ENCODE measurements at regions not wholly inside any gene's neighbourhood (a gene's known extent, or its start where the extent isn't known, plus 50 kb on each side); places are given as distances from the start of the nearest gene placed in this dataset.
"Not testable (repeated sequence)": the region's sequence is repeated elsewhere in the genome, so short reads cannot be mapped to it uniquely, and the experiment has no call there.

DNA sequence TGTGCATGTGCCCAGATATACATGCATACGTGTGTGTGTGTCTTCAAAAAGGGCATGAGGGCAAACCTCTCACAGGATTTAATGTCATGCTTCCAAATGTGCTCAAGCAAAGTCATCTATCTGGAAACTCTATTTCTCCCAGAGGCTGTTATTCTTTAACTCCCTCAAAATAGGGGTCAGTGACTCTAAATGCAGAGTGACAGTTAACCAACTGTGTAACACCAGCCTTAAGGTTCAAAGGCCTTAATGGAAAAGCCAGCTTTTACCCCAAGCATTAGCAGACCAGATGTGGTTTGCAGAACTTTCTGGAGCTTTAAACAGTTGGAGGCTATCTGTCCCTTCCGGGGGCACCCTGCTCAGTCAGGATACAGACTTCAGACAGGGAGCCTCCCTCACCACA, 70.4 kb upstream of the SLC7A14 start:
- TF ChIP-seq, protein P1, sequence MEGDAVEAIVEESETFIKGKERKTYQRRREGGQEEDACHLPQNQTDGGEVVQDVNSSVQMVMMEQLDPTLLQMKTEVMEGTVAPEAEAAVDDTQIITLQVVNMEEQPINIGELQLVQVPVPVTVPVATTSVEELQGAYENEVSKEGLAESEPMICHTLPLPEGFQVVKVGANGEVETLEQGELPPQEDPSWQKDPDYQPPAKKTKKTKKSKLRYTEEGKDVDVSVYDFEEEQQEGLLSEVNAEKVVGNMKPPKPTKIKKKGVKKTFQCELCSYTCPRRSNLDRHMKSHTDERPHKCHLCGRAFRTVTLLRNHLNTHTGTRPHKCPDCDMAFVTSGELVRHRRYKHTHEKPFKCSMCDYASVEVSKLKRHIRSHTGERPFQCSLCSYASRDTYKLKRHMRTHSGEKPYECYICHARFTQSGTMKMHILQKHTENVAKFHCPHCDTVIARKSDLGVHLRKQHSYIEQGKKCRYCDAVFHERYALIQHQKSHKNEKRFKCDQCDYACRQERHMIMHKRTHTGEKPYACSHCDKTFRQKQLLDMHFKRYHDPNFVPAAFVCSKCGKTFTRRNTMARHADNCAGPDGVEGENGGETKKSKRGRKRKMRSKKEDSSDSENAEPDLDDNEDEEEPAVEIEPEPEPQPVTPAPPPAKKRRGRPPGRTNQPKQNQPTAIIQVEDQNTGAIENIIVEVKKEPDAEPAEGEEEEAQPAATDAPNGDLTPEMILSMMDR (IDR thresholded peaks at IDR 0.05; ENCODE audit: unreplicated experiment in 3 of 3) = no peak
- H3K4me3 Mint-ChIP-seq = no peak overlapping the region

DNA sequence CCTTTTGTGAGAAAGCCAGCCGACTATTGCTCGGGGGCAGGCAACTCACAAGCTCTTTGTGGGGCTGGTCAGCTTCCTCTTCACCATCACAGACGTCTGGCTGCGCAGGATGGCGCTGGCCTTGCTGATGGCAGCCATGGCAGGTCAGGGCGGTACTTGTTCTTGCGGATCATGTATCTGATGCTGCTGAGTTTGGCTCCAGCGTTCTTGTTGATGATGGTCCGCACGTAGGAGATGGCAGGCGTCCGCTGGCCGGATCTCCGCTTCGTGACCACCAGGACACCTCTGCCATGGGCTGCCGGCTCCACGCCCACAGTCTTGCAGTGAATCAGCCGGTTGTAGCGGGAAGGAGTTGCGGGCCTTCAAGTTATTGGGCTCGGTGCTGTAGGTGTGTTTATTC, 67.9 kb upstream of the SLC7A14 start:
- TF ChIP-seq, protein P1 (IDR thresholded peaks at IDR 0.05; ENCODE audit: unreplicated experiment in 3 of 3) = no peak
- Mint-ChIP-seq H3K36me3 (ENCODE audit: low read depth) (no peaks in the 10 kb centered on the region), H3K9me3 (no peaks in the 10 kb centered on the region), H3K4me3 (no peak overlapping the region), H3K27me3 (ENCODE audit: low read depth) (peaks cover 5% of the 10 kb centered on the region), H3K4me1 (no peaks in the 10 kb centered on the region), H3K27ac (no peak overlapping the region)

More for the DNA sequence above, 70.4 kb upstream of the SLC7A14 start:
- peaks cover 5% of the 10 kb centered on the region for H3K27me3 Mint-ChIP-seq (ENCODE audit: low read depth)
- no peaks in the 10 kb centered on the region for H3K9me3 Mint-ChIP-seq
- H3K4me1 Mint-ChIP-seq = no peaks in the 10 kb centered on the region
- peak overlapping the region in 1 of 3 experiments; percentile 83 for H3K27ac Mint-ChIP-seq
- H3K36me3 Mint-ChIP-seq (ENCODE audit: low read depth) = no peaks in the 10 kb centered on the region

DNA sequence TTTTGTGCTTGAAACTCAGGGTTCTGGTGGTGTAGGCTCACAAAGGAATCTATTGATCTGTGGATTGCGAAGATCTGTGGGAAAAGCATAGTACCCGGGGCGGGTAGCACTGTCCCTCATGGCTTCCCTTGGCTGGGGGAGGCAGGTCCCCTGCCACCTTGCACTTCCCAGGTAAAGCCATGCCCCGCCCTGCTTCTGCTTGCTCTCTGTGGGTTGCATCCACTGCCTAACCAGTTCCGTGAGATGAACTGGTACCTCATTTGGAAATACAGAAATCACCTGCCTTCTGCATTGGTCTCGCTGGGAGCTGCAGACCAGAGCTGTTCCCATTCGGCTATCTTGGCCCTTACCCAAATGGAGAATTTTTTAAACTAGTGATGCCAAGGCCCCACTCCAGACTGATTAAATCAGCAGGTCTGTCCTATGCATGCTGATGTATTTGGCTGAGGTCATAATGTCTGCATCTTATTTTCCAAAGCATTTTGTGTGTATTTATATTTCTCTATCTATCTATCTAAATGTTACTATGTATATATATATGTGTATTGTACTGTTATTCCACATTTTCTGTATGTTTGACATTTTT, 65.5 kb upstream of the SLC7A14 start:
- no peaks in the 10 kb centered on the region for H3K36me3 Mint-ChIP-seq (ENCODE audit: low read depth)
- TF ChIP-seq, protein P1 (IDR thresholded peaks at IDR 0.05; ENCODE audit: unreplicated experiment in 3 of 3) = no peak
- no peak overlapping the region for H3K4me3 Mint-ChIP-seq
- H3K27me3 Mint-ChIP-seq (ENCODE audit: low read depth) = peaks cover 5% of the 10 kb centered on the region
- peaks cover 3% of the 10 kb centered on the region for H3K9me3 Mint-ChIP-seq
- no peak overlapping the region for H3K27ac Mint-ChIP-seq
- no peaks in the 10 kb centered on the region for H3K4me1 Mint-ChIP-seq

DNA sequence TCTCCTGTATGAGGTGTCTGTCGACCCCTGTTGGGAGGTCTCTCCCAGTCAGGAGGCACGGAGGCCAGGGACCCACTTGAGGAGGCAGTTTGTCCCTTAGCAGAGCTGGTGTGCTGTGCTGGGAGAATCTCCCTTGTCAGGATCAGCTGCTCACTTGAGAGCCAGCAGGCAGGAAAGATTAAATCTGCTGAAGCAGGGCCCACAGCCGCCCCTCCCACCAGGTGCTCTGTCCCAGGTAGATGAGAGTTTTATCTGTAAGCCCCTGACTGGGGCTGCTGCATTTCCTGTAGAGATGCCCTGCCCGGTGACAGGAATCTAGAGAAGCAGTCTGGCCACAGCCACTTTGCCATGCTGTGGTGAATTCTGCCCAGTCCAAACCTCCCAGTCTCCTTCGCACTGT, 64.7 kb upstream of the SLC7A14 start:
- H3K9me3 Mint-ChIP-seq; H3K36me3 Mint-ChIP-seq (ENCODE audit: low read depth); H3K4me1 Mint-ChIP-seq; H3K4me3 Mint-ChIP-seq; H3K27me3 Mint-ChIP-seq (ENCODE audit: low read depth); H3K27ac Mint-ChIP-seq: not testable (repeated sequence)

DNA sequence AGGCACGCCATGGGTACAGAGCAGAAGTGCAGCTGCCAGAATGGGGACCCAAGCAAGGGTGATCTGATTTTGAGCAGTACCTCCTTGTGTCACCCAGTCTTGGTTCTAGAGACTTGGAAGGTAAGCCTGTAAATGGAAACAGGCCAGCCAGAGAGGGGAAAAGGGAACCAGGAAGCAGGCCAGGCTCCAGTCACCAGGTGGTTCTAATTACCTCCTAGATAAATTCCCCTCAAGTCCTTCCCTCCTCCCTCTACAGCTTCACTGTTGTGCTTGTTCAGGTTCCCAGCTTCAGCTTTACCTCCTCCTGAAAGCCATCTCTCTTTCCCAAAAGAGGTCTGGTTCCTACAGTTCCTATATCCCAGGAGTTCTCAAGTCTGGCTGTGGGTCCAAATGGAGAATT, 58.8 kb upstream of the SLC7A14 start:
- TF ChIP-seq, protein P1 (IDR thresholded peaks at IDR 0.05; ENCODE audit: unreplicated experiment in 3 of 3) = no peak
- H3K9me3 Mint-ChIP-seq = peaks cover 6% of the 10 kb centered on the region
- H3K4me1 Mint-ChIP-seq = no peaks in the 10 kb centered on the region
- no peak overlapping the region for H3K4me3 Mint-ChIP-seq
- peak overlapping the region in 1 of 3 experiments; percentile 52 for H3K27ac Mint-ChIP-seq
- H3K36me3 Mint-ChIP-seq (ENCODE audit: low read depth) = no peaks in the 10 kb centered on the region
- H3K27me3 Mint-ChIP-seq (ENCODE audit: low read depth) = no peaks in the 10 kb centered on the region

DNA sequence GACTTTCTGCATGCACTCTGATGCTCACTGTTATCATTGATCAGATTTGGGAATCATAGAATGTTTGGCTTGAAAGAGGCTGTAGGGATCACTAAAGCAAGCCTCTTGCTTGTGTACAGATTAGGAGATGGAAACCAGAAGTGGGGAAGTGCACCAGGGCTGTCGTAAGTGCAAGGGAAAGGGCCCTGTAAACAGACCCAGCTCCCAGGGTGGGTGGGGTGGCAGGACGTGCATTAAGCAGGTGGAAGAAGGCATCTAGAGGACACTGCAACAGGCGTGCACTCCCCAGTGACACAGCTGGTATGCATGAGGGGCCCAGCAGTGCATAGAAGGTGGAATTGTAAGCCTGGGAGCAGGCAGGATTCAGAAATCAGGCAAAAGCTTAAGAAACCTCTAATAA, 58.0 kb upstream of the SLC7A14 start:
- Mint-ChIP-seq H3K4me3 (no peak overlapping the region), H3K27me3 (ENCODE audit: low read depth) (no peaks in the 10 kb centered on the region), H3K36me3 (ENCODE audit: low read depth) (no peaks in the 10 kb centered on the region), H3K4me1 (no peaks in the 10 kb centered on the region), H3K9me3 (peaks cover 6% of the 10 kb centered on the region), H3K27ac (peak overlapping the region in 1 of 3 experiments; percentile 39)
- TF ChIP-seq, protein P1 (IDR thresholded peaks at IDR 0.05; ENCODE audit: unreplicated experiment in 3 of 3) = no peak
